ENCODE measurements at regions not wholly inside any gene's neighbourhood (a gene's known extent, or its start where the extent isn't known, plus 50 kb on each side); places are given as distances from the start of the nearest gene placed in this dataset.

DNA sequence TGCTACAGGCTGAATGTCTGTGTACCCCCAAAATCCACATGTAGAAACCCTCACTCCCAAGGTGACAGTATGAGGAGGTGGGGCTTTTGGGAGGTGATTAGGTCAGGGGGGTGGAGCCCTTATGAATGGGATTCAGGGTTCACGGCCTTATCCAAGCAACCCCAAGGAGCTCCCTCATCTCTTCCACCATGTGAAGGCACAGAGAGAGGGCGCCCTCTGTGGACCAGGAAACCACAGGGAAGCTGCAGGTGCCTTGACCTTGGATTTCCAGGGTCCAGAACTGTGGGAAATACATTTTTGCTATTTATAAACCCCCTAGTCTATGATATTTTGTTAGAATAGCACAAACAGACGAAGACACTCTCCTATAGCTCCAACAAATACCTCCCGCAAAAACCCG is 53.6 kb upstream of the IRX2 start:
- no peaks in the 10 kb centered on the region for H3K23me2 ChIP-seq (ENCODE audit: low read depth, low read length)
- no peak overlapping the region for H3K4me3 ChIP-seq (ENCODE audit: extremely low read depth in 1 of 4, insufficient read depth in 2 of 4, low read depth in 3 of 4, low read length in 4 of 4)
- no peaks in the 10 kb centered on the region for H3K27me3 ChIP-seq (replicated peaks in 1 of 4; ENCODE audit: control insufficient read depth in 3 of 4, extremely low read depth in 1 of 4, insufficient read depth in 3 of 4, low read length in 3 of 4)
- H2AFZ ChIP-seq (ENCODE audit: low read length) = no peak overlapping the region
- no peak overlapping the region for H3K4me2 ChIP-seq (ENCODE audit: insufficient read depth in 1 of 2, low read depth in 2 of 2, low read length in 2 of 2)
- no peak overlapping the region for H2BK120ac ChIP-seq (replicated peaks; ENCODE audit: low read depth, low read length)
- no peaks in the 10 kb centered on the region for H3K79me2 ChIP-seq (ENCODE audit: control insufficient read depth in 1 of 2, insufficient read depth in 2 of 2, low read length in 2 of 2)
- H2BK15ac ChIP-seq (ENCODE audit: low read length) = no peak overlapping the region
- no peak overlapping the region for H4K91ac ChIP-seq (replicated peaks; ENCODE audit: insufficient read length, low read length)
- no peak overlapping the region for H3K56ac ChIP-seq (replicated peaks; ENCODE audit: insufficient read length, low read depth, low read length)
- H2BK20ac ChIP-seq (ENCODE audit: low read length) = no peak overlapping the region
- H3K9ac ChIP-seq (replicated peaks in 1 of 4; ENCODE audit: extremely low read depth in 1 of 4, low read depth in 3 of 4, low read length in 3 of 4) = no peak overlapping the region
- CTCF ChIA-PET (ENCODE audit: partially characterized antibody) = interaction anchor here (0.6 to 3.9 kb wide), 28 partner anchors 9 to 738 kb away, joined by 3 to 17 read pairs (median 3); no protein-coding TSS in a partner anchor
- no peak overlapping the region for H2AK5ac ChIP-seq (ENCODE audit: low read depth, low read length)
- FAIRE-seq (peak; percentile 24), DNase-seq (ENCODE audit: low read depth in 1 of 2, low spot score in 2 of 2) (peak; percentile 36 to 74)
- no peaks in the 10 kb centered on the region for H4K20me1 ChIP-seq (replicated peaks in 1 of 2; ENCODE audit: control insufficient read depth in 1 of 2, insufficient read depth in 2 of 2, low read length in 2 of 2)
- no peaks in the 10 kb centered on the region for H3K36me3 ChIP-seq (ENCODE audit: control insufficient read depth in 2 of 4, insufficient read depth in 4 of 4, low read length in 3 of 4)
- no peak overlapping the region for H3K14ac ChIP-seq (ENCODE audit: insufficient read length)
- no peaks in the 10 kb centered on the region for H3K4me1 ChIP-seq (replicated peaks in 1 of 4; ENCODE audit: control insufficient read depth in 3 of 4, insufficient read depth in 4 of 4, low read length in 3 of 4)
- H2BK12ac ChIP-seq (ENCODE audit: low read depth, low read length) = no peak overlapping the region
- H3K9me3 ChIP-seq (ENCODE audit: insufficient read depth in 2 of 2, low read depth in 1 of 2, low read length in 1 of 2) = no peaks in the 10 kb centered on the region
- no peak overlapping the region for H3K27ac ChIP-seq (ENCODE audit: low read depth, low read length)
- no peak overlapping the region for H2BK5ac ChIP-seq (ENCODE audit: low read depth, low read length)
- no peak overlapping the region for H4K8ac ChIP-seq (ENCODE audit: extremely low read depth, insufficient read depth, low read length)
- no peak overlapping the region for H3K23ac ChIP-seq (ENCODE audit: insufficient read length)
- H3K79me1 ChIP-seq (ENCODE audit: low read depth, low read length) = no peaks in the 10 kb centered on the region
- H3K4ac ChIP-seq (replicated peaks; ENCODE audit: insufficient read length, low read depth, low read length) = no peak overlapping the region
- POLR2A ChIA-PET (ENCODE audit: partially characterized antibody) = interaction anchor here (0.6 to 2.1 kb wide), 3 partner anchors 53 to 61 kb away, joined by 3 to 10 read pairs (median 5); partner anchors contain the start of gene IRX2
- no peak overlapping the region for H3K18ac ChIP-seq (ENCODE audit: extremely low read depth, low read length)
- no peak overlapping the region for H4K5ac ChIP-seq (ENCODE audit: insufficient read length, low read depth, low read length)
- 55% methylated on average over 5 of the region's 5 CpGs; no CpG with 5 or more reads in 1 of the 2 experiments for WGBS, 2 experiments (ENCODE audit: extremely low coverage in 1 of 2, insufficient coverage in 1 of 2, insufficient read length in 1 of 2, insufficient replicate concordance in 2 of 2, low coverage in 1 of 2, low lambda C conversion rate in 2 of 2, missing lambda C conversion rate in 1 of 2)
- TF ChIP-seq, protein P1, sequence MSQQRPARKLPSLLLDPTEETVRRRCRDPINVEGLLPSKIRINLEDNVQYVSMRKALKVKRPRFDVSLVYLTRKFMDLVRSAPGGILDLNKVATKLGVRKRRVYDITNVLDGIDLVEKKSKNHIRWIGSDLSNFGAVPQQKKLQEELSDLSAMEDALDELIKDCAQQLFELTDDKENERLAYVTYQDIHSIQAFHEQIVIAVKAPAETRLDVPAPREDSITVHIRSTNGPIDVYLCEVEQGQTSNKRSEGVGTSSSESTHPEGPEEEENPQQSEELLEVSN (IDR thresholded peaks at IDR 0.05) = no peak
- TF ChIP-seq EP300 (IDR thresholded peaks at IDR 0.05; ENCODE audit: borderline replicate concordance in 1 of 2, low read depth in 2 of 2, low read length in 2 of 2) = no peak
- TF ChIP-seq, protein P2, sequence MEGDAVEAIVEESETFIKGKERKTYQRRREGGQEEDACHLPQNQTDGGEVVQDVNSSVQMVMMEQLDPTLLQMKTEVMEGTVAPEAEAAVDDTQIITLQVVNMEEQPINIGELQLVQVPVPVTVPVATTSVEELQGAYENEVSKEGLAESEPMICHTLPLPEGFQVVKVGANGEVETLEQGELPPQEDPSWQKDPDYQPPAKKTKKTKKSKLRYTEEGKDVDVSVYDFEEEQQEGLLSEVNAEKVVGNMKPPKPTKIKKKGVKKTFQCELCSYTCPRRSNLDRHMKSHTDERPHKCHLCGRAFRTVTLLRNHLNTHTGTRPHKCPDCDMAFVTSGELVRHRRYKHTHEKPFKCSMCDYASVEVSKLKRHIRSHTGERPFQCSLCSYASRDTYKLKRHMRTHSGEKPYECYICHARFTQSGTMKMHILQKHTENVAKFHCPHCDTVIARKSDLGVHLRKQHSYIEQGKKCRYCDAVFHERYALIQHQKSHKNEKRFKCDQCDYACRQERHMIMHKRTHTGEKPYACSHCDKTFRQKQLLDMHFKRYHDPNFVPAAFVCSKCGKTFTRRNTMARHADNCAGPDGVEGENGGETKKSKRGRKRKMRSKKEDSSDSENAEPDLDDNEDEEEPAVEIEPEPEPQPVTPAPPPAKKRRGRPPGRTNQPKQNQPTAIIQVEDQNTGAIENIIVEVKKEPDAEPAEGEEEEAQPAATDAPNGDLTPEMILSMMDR (IDR thresholded peaks at IDR 0.05; ENCODE audit: control extremely low read depth in 1 of 3, insufficient read depth in 1 of 3, low read depth in 1 of 3, low read length in 3 of 3) = peak; percentile 68 to 77 (median 76)
- TF ChIP-seq YY1 (IDR thresholded peaks at IDR 0.05; ENCODE audit: low read depth, low read length) = 0 out of 2 replicates have a peak, but pooled peaks have one; percentile 19
- TF ChIP-seq SIN3A (conservative IDR thresholded peaks at IDR 0.05 in 1 of 2, IDR thresholded peaks at IDR 0.05 in 1 of 2; ENCODE audit: low read depth in 1 of 2, low read length in 2 of 2) = no peak
- TF ChIP-seq RAD21 (IDR thresholded peaks at IDR 0.05 in 1 of 2, conservative IDR thresholded peaks at IDR 0.05 in 1 of 2; ENCODE audit: low read depth in 2 of 2, low read length in 2 of 2) = peak; percentile 82 to 91
- 0 out of 2 replicates have a peak, but pooled peaks have one; percentile 22 for TF ChIP-seq RXRA (IDR thresholded peaks at IDR 0.05; ENCODE audit: insufficient read depth, low read depth, low read length)
